HUES48 (cell line): ENCODE measurements at regions not wholly inside any gene's neighbourhood (a gene's known extent, or its start where the extent isn't known, plus 50 kb on each side); places are given as distances from the start of the nearest gene placed in this dataset.

Experiments
- H3K27ac ChIP-seq: one replicate; pipeline ENCODE4 v1.7.0; 2013; ENCODE audit warnings: low read depth, low read length, inconsistent platforms
- H3K27me3 ChIP-seq: 2 replicates; pipeline ENCODE4 v1.6.1; 2013; ENCODE audit warnings: mild to moderate bottlenecking, low read length; ENCODE audit not compliant: control insufficient read depth, insufficient read depth
- H3K36me3 ChIP-seq: 2 replicates; pipeline ENCODE4 v1.6.1; 2013; ENCODE audit warnings: low read length; ENCODE audit not compliant: control insufficient read depth, insufficient read depth
- H3K4me1 ChIP-seq: 2 replicates; pipeline ENCODE4 v1.6.1; 2013; ENCODE audit warnings: mild to moderate bottlenecking, low read length; ENCODE audit not compliant: control insufficient read depth, insufficient read depth
- H3K4me3 ChIP-seq: 2 replicates; pipeline ENCODE4 v1.5.1; 2013; ENCODE audit warnings: mild to moderate bottlenecking, low read depth, low read length
- H3K9ac ChIP-seq: 2 replicates; pipeline ENCODE4 v1.6.1; 2013; ENCODE audit warnings: mild to moderate bottlenecking, low read depth, low read length, moderate library complexity
- H3K9me3 ChIP-seq: 2 replicates; pipeline ENCODE4 v1.6.1; 2013; ENCODE audit warnings: low read length; ENCODE audit not compliant: control insufficient read depth, insufficient read depth

- Histone ChIP-seq H3K36me3 (no peaks in the 10 kb centered on the region), H3K9me3 (no peaks in the 10 kb centered on the region), H3K4me3 (no peak overlapping the region), H3K4me1 (peaks cover 9% of the 10 kb centered on the region), H3K27ac (no peak overlapping the region), H3K9ac (no peak overlapping the region), H3K27me3 (no peaks in the 10 kb centered on the region)
These were observed 625.8 kb upstream of the B3GAT1 start for GRCh38 chr11:135037828-135038227.

DNA sequence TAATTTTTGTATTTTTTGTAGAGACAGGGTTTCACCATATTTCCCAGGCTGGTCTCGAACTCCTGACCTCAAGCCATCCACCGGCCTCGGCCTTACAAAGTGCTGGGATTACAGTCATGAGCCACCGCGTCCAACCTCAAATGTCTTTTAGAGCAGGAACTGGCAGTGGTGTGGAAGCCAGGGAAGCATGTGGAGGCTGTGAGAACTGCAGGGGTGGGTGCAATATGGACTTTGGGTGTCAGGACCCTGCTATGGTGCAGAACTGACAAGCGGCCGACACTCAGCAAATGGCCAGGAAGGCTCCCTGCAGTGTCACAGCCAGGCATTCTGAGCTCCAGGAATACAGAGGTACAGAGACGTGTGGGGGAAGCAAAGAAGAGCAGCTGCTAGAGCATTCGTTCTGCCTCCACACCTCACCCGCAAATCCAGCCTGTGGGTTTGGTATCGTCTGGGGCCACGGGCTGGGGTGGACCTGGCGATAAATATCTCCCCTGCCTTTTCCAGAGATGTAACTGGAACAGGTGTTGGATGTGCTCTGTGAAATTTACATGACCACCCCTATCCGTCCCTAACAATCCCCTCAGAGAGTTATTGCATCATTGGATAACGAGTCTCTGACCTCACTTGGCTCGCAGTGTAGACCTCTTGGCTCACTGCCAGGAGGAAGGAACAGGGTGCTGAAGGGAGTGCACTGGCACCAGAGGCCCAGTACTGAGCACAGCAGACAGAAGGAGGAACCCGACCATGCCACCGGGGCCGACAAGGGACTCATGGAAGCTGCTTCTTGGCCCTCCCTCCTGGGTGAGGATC is 624.7 kb upstream of the B3GAT1 start:
- no peak overlapping the region for H3K4me3 ChIP-seq
- H3K27me3 ChIP-seq: peaks cover 8% of the 10 kb centered on the region; the same call in 1 of the 2 replicates
- no peak overlapping the region for H3K9ac ChIP-seq
- H3K4me1 ChIP-seq: peaks cover 9% of the 10 kb centered on the region
- no peaks in the 10 kb centered on the region for H3K9me3 ChIP-seq
- no peak overlapping the region for H3K27ac ChIP-seq
- H3K36me3 ChIP-seq: no peaks in the 10 kb centered on the region

GRCh38 chr11:135035282-135035681 is 623.2 kb upstream of the B3GAT1 start:
- Histone ChIP-seq H3K4me1 (peaks cover 9% of the 10 kb centered on the region), H3K27me3 (peaks cover 8% of the 10 kb centered on the region; the same call in 1 of the 2 replicates), H3K27ac (no peak overlapping the region), H3K36me3 (no peaks in the 10 kb centered on the region), H3K9ac (no peak overlapping the region), H3K4me3 (no peak overlapping the region), H3K9me3 (no peaks in the 10 kb centered on the region)

GRCh38 chr11:135033540-135033939 is 621.5 kb upstream of the B3GAT1 start:
- H3K4me1 ChIP-seq: peaks cover 9% of the 10 kb centered on the region

DNA sequence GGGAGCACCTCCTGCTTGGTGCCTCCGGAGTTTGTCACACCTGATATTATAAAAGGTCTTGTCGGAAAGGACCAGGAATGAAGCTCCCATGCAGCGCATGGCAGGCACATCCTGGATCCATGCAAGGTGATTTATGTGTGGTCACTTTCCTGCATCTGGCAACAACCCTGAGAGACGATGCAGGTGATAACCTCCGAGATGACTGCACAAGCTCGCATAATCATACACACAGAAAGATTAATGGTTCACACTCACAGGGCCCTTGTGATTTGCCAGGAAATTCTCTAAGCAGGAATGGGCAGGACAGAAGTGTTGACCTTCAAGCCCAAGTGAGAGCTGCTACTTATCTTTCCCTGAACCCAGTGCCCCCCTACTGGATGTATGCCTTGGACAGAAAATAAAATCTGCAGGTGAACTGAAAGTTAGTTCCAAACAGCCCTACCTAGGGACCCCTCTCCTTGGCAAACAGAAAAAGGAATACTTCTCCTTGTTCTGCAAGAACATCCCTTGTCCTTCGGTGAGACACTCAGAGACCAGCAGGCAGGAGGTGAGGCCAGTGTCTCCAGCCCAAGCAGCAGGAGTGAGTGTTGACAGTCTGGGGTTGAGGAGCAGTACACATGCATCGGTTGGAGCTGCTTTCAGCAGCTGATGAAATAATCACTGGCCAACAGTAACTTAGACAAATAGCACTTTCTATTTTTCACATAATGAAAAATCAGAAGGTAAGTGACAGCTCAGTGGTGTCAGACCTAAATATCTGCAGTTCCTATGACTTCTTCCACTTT is 619.4 kb upstream of the B3GAT1 start:
- Histone ChIP-seq H3K9me3 (no peaks in the 10 kb centered on the region), H3K27me3 (peaks cover 8% of the 10 kb centered on the region; the same call in 1 of the 2 replicates), H3K36me3 (no peaks in the 10 kb centered on the region), H3K27ac (no peak overlapping the region), H3K9ac (no peak overlapping the region), H3K4me1 (peaks cover 19% of the 10 kb centered on the region), H3K4me3 (no peak overlapping the region)

More at GRCh38 chr11:135033540-135033939, 621.5 kb upstream of the B3GAT1 start:
- no peak overlapping the region for H3K27ac ChIP-seq
- no peaks in the 10 kb centered on the region for H3K9me3 ChIP-seq
- no peaks in the 10 kb centered on the region for H3K36me3 ChIP-seq
- no peak overlapping the region for H3K4me3 ChIP-seq
- H3K27me3 ChIP-seq: peaks cover 8% of the 10 kb centered on the region; the same call in 1 of the 2 replicates
- no peak overlapping the region for H3K9ac ChIP-seq

- H3K36me3 ChIP-seq: no peaks in the 10 kb centered on the region
- peaks cover 6% of the 10 kb centered on the region; the same call in 1 of the 2 replicates for H3K27me3 ChIP-seq
- H3K9me3 ChIP-seq: no peaks in the 10 kb centered on the region
- H3K4me1 ChIP-seq: peaks cover 13% of the 10 kb centered on the region; the same call in 1 of the 2 replicates
- H3K27ac ChIP-seq: no peak overlapping the region
- no peak overlapping the region for H3K9ac ChIP-seq
- H3K4me3 ChIP-seq: no peak overlapping the region
These were observed 615.4 kb upstream of the B3GAT1 start for GRCh38 chr11:135027461-135027860.

DNA sequence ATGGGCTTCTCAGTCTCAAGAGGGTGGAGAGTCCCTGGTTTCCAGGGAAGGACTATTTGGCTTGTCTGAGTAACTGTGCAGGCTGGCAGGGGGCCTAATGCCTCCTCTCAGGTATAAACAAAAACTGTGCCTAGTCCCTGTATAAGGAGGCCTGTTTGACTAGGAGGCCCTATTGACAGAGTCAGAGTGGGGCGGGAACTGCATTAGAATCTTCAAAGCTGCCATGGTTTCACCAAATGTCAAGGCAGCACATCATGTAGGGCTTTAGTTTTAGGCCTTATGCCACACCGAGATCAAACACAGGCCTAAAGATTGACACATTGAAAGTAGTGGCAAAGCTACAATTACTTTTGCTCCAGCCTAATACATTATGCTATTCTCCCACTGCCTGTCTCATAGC is 611.5 kb upstream of the B3GAT1 start:
- Histone ChIP-seq H3K9me3 (peaks cover 3% of the 10 kb centered on the region; the same call in 1 of the 2 replicates), H3K9ac (no peak overlapping the region), H3K27ac (no peak overlapping the region), H3K4me1 (peaks cover 18% of the 10 kb centered on the region; the same call in 1 of the 2 replicates), H3K4me3 (no peak overlapping the region), H3K27me3 (no peaks in the 10 kb centered on the region), H3K36me3 (no peaks in the 10 kb centered on the region)

DNA sequence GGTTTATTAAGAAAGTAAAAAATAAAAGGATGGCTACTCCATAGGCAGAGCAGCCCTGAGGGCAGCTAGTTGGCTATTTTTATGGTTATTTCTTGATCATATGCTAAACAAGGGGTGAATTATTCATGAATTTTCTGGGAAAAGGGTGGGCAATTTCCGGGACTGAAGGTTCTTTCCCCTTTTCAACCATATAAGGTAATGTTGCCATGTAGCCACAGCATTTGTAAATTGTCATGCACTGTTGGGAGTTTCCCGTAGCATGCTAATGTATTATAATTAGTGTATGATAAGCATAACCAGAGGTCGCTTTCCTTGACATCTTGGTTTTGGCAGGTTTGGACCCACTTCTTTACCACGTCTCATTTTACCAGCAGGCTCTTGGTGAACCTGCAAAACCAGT is 610.4 kb upstream of the B3GAT1 start:
- H3K36me3 ChIP-seq: no peaks in the 10 kb centered on the region
- no peak overlapping the region for H3K9ac ChIP-seq
- H3K9me3 ChIP-seq: peaks cover 3% of the 10 kb centered on the region; the same call in 1 of the 2 replicates
- no peaks in the 10 kb centered on the region for H3K27me3 ChIP-seq
- no peak overlapping the region for H3K27ac ChIP-seq
- H3K4me1 ChIP-seq: peaks cover 18% of the 10 kb centered on the region; the same call in 1 of the 2 replicates
- no peak overlapping the region for H3K4me3 ChIP-seq

DNA sequence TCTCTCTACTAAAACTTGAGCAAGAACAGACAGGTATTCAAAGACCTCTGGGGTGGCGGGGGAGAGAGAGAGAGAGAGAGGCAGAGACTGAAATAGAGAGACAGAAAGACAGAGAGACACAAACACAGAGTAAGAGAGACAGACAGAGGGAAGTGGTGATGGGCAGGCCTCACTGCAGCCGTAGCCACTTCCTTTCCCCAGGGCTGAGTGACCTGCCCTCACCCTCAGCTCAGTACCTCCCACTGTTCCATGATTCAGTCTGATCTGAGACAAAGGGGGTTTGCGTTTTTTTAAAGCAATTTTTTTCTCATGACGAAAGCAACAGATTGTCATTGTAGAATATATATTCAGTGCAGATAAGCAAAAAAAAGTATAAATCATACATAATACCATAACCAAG is 607.9 kb upstream of the B3GAT1 start:
- Histone ChIP-seq H3K9ac (no peak overlapping the region), H3K27ac (no peak overlapping the region), H3K36me3 (no peaks in the 10 kb centered on the region), H3K4me3 (no peak overlapping the region), H3K9me3 (peaks cover 3% of the 10 kb centered on the region; the same call in 1 of the 2 replicates), H3K27me3 (no peaks in the 10 kb centered on the region), H3K4me1 (peaks cover 8% of the 10 kb centered on the region; the same call in 1 of the 2 replicates)

DNA sequence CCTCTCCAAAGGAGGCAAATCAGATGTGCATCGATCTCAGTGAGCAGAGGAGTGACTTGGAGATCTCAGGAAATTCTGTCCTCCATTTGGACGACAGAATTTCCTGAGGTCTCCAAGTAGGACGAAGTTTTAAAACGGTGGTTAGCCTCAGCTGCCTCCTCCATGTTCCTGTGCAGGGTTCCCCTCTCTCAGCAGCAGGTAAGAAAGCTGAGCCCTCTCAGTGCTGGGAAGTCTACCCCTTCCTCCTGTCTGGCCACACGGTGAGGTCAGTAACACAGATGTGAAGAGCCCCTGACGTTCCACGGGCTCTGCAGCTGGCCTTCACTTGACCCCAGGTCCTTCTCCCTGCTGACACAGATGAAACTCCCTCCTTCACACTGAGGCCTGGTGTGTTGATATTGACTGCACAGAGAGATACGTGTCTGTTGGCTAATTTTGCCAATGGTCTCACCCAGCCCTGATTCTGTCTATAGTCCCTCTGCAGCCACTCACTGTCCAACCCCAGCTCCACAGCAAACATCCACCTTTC is 607.4 kb upstream of the B3GAT1 start:
- peaks cover 3% of the 10 kb centered on the region; the same call in 1 of the 2 replicates for H3K9me3 ChIP-seq
- no peaks in the 10 kb centered on the region for H3K36me3 ChIP-seq
- no peak overlapping the region for H3K9ac ChIP-seq
- no peak overlapping the region for H3K4me3 ChIP-seq
- peaks cover 8% of the 10 kb centered on the region; the same call in 1 of the 2 replicates for H3K4me1 ChIP-seq
- H3K27me3 ChIP-seq: no peaks in the 10 kb centered on the region
- no peak overlapping the region for H3K27ac ChIP-seq
